ENCODE measurements at regions not wholly inside any gene's neighbourhood (a gene's known extent, or its start where the extent isn't known, plus 50 kb on each side); places are given as distances from the start of the nearest gene placed in this dataset.

DNA sequence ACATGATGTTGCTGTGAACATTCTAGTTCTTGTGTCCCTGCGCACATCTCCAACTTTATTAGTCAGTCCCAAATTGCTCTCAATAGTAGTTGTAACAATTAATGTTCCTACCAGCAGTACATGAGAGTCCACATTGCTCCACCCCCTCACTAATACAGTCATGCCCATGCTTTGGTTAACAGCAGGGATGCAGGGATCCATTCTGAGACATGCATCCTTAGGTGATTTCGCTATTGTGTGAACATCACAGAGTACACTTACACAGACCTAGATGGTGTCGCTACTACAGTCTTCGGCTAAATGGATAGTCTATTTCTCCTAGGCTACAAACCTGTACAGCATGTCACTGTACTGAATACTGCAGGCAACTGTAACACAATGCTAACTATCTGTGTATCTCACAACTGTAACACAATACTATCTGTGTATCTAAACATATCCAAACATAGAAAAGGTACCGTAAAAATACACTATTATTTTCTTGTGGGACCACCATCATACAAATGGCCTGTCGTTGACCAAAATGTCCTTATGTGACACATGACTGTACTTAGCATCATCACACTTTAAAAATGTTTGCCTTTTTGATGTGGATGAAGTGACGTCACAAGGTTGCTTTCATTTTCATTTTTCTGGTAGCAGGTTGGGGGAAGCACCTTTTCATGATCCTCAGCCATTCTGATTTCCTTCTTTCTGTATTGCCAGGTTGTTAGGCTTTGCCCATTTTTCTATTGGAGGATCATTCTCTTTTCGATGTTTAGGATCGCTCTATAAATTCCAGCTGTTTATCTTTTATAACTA is 82.9 kb upstream of the RNF152 start:
- peaks cover 36% of the 10 kb centered on the region for H3K4me1 Mint-ChIP-seq
- H3K9me3 Mint-ChIP-seq, result peaks cover 0 to 6% (median 0%) of the 10 kb centered on the region in 7 donors
- H3K4me1 ChIP-seq (ENCODE audit: control insufficient read depth in 1 of 2, insufficient read depth in 2 of 2, low read length in 2 of 2), result peaks cover 24 to 34% of the 10 kb centered on the region in 2 donors
- no peak overlapping the region for H3K4me2 ChIP-seq (replicated peaks; ENCODE audit: extremely low read depth, low read length, poor library complexity, severe bottlenecking)
- H3K36me3 Mint-ChIP-seq, result peaks cover 0 to 2% of the 10 kb centered on the region in 2 donors
- H3K4me3 Mint-ChIP-seq, result no peak overlapping the region
- H3K27ac Mint-ChIP-seq, result peak overlapping the region in 2 of 7 donors; percentile 37 to 54
- no peaks in the 10 kb centered on the region for H4K20me1 ChIP-seq (ENCODE audit: insufficient read depth, low read length)
- WGBS (ENCODE audit: insufficient coverage), result 96% methylated on average over 3 of the region's 9 CpGs
- no peak overlapping the region for H3K4me3 ChIP-seq (replicated peaks in 1 of 3; ENCODE audit: low read depth in 2 of 3, low read length in 3 of 3)
- H3K27ac ChIP-seq (ENCODE audit: low read depth in 1 of 2, low read length in 2 of 2), result no peak overlapping the region
- peak in 2 of 3 donors; percentile 20 to 46 for DNase-seq
- intact Hi-C loops (cut with micrococcal nuclease), result no loop called here
- no peak overlapping the region for H3K9ac ChIP-seq (ENCODE audit: insufficient read depth, low read length, poor library complexity, severe bottlenecking)
- H3K79me2 ChIP-seq (ENCODE audit: insufficient read depth, low read length), result no peaks in the 10 kb centered on the region
- no peaks in the 10 kb centered on the region for H3K9me3 ChIP-seq (replicated peaks in 1 of 2; ENCODE audit: control insufficient read depth in 1 of 2, insufficient read depth in 1 of 2, low read length in 2 of 2)
- TF ChIP-seq, protein P1, sequence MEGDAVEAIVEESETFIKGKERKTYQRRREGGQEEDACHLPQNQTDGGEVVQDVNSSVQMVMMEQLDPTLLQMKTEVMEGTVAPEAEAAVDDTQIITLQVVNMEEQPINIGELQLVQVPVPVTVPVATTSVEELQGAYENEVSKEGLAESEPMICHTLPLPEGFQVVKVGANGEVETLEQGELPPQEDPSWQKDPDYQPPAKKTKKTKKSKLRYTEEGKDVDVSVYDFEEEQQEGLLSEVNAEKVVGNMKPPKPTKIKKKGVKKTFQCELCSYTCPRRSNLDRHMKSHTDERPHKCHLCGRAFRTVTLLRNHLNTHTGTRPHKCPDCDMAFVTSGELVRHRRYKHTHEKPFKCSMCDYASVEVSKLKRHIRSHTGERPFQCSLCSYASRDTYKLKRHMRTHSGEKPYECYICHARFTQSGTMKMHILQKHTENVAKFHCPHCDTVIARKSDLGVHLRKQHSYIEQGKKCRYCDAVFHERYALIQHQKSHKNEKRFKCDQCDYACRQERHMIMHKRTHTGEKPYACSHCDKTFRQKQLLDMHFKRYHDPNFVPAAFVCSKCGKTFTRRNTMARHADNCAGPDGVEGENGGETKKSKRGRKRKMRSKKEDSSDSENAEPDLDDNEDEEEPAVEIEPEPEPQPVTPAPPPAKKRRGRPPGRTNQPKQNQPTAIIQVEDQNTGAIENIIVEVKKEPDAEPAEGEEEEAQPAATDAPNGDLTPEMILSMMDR (IDR thresholded peaks at IDR 0.05), result no peak
- H3K27me3 ChIP-seq (ENCODE audit: control insufficient read depth in 2 of 2, insufficient read depth in 2 of 2, low read length in 2 of 2), result no peaks in the 10 kb centered on the region
- H2AFZ ChIP-seq (ENCODE audit: insufficient read depth, low read depth, low read length, poor library complexity, severe bottlenecking), result no peak overlapping the region
- no peaks in the 10 kb centered on the region for H3K36me3 ChIP-seq (replicated peaks in 1 of 2; ENCODE audit: control insufficient read depth in 1 of 2, insufficient read depth in 2 of 2, low read length in 2 of 2)
- no peaks in the 10 kb centered on the region for H3K27me3 Mint-ChIP-seq (ENCODE audit: low read depth in 3 of 3)

DNA sequence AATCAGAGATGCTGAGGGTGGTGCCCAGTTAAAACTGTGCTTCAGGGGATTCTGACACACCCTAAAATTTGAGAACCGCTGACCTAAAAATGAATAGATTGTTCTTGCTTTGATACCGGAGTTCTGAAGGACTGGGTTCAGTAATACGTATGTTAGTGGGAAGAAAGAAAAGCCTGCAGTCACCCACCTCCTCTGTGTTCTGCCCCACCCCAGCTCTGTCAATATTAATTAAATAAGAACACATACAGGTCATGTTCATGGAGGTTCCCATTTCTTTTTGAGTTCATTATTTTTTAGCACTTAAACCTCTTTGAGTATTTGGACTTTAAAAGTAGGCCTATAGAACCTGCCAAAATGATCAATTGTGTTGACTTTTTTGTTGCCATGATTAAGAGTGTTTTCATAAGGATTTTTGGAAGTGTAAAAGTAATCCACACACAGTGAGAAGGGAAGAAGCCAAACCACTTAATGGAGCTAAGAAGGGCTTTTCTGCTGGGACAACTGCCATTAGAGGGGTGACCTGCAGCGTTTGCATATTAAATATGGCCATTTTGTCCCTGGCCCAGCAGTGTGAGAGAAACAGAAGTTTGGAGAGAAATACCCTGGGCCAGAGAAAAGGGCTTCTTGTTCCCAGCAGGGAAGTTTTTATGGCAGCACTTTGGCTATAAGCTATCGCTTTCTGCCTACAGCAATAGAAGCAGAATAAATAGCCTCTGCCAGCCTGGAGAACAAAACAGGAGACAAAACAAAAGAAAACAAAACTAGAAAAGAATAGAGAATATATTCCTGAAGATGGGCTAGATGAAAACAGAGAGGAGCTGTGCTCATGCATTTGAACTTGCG is 80.7 kb upstream of the RNF152 start:
- H3K4me3 Mint-ChIP-seq, result no peak overlapping the region
- 100% methylated on average over 2 of the region's 6 CpGs for WGBS (ENCODE audit: insufficient coverage)
- no peaks in the 10 kb centered on the region for H3K27me3 Mint-ChIP-seq (ENCODE audit: low read depth in 3 of 3)

More for the DNA sequence above, 80.7 kb upstream of the RNF152 start:
- Histone ChIP-seq H3K4me1 (ENCODE audit: control insufficient read depth in 1 of 2, insufficient read depth in 2 of 2, low read length in 2 of 2) (peaks cover 12 to 15% of the 10 kb centered on the region in 2 donors), H3K9ac (ENCODE audit: insufficient read depth, low read length, poor library complexity, severe bottlenecking) (no peak overlapping the region), H2AFZ (ENCODE audit: insufficient read depth, low read depth, low read length, poor library complexity, severe bottlenecking) (no peak overlapping the region), H3K27ac (ENCODE audit: low read depth in 1 of 2, low read length in 2 of 2) (no peak overlapping the region), H3K9me3 (replicated peaks in 1 of 2; ENCODE audit: control insufficient read depth in 1 of 2, insufficient read depth in 1 of 2, low read length in 2 of 2) (no peaks in the 10 kb centered on the region), H4K20me1 (ENCODE audit: insufficient read depth, low read length) (no peaks in the 10 kb centered on the region), H3K79me2 (ENCODE audit: insufficient read depth, low read length) (no peaks in the 10 kb centered on the region), H3K27me3 (ENCODE audit: control insufficient read depth in 2 of 2, insufficient read depth in 2 of 2, low read length in 2 of 2) (no peaks in the 10 kb centered on the region), H3K36me3 (replicated peaks in 1 of 2; ENCODE audit: control insufficient read depth in 1 of 2, insufficient read depth in 2 of 2, low read length in 2 of 2) (no peaks in the 10 kb centered on the region), H3K4me2 (replicated peaks; ENCODE audit: extremely low read depth, low read length, poor library complexity, severe bottlenecking) (no peak overlapping the region), H3K4me3 (replicated peaks in 1 of 3; ENCODE audit: low read depth in 2 of 3, low read length in 3 of 3) (no peak overlapping the region)
- DNase-seq, result no peak
- peak overlapping the region in 4 of 7 donors; percentile 56 to 83 (median 74) for H3K27ac Mint-ChIP-seq
- peaks cover 0 to 6% (median 0%) of the 10 kb centered on the region in 7 donors for H3K9me3 Mint-ChIP-seq
- intact Hi-C loops (cut with micrococcal nuclease), result no loop called here
- peaks cover 0 to 2% of the 10 kb centered on the region in 2 donors for H3K36me3 Mint-ChIP-seq
- H3K4me1 Mint-ChIP-seq, result peaks cover 19% of the 10 kb centered on the region
- TF ChIP-seq, protein P1 (IDR thresholded peaks at IDR 0.05), result no peak
